GM12875 (cell line): ENCODE measurements at regions not wholly inside any gene's neighbourhood (a gene's known extent, or its start where the extent isn't known, plus 50 kb on each side); places are given as distances from the start of the nearest gene placed in this dataset.

Experiments used
- H3K4me3 ChIP-seq: one replicate; pipeline ENCODE4 v1.5.1; 2011; ENCODE audit warnings: low read depth, low read length, control low read depth
- TF ChIP-seq, protein P1 (sequence below): IDR thresholded peaks from 2 replicates; pipeline ENCODE4 v1.5.1; 2011; ENCODE audit warnings: low read depth, mild to moderate bottlenecking, control low read depth, inconsistent platforms, low read length, moderate library complexity, borderline replicate concordance; ENCODE audit not compliant: insufficient read depth

DNA sequence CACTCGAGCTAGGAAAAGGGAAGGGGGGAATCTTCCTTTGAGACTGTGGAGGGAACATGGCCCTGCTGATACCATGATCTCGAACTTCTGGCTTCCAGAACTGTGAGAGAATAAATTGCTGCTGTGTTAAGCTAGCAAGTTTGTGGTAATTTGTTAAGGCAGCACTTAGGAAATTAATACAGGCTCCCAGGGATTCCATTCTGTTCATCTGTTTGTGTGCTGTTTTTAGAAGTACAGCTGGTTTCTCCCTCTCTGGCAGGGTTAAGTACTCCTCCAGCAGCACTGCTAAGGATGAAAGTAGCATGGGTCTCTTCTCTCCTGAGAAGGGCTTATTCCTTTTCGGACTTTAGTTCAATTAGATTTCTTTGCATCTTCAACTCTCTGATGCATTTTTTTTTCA, 268.3 kb downstream of the HHIPL2 start:
- no peak overlapping the region for H3K4me3 ChIP-seq
- TF ChIP-seq, protein P1, sequence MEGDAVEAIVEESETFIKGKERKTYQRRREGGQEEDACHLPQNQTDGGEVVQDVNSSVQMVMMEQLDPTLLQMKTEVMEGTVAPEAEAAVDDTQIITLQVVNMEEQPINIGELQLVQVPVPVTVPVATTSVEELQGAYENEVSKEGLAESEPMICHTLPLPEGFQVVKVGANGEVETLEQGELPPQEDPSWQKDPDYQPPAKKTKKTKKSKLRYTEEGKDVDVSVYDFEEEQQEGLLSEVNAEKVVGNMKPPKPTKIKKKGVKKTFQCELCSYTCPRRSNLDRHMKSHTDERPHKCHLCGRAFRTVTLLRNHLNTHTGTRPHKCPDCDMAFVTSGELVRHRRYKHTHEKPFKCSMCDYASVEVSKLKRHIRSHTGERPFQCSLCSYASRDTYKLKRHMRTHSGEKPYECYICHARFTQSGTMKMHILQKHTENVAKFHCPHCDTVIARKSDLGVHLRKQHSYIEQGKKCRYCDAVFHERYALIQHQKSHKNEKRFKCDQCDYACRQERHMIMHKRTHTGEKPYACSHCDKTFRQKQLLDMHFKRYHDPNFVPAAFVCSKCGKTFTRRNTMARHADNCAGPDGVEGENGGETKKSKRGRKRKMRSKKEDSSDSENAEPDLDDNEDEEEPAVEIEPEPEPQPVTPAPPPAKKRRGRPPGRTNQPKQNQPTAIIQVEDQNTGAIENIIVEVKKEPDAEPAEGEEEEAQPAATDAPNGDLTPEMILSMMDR, result no peak

DNA sequence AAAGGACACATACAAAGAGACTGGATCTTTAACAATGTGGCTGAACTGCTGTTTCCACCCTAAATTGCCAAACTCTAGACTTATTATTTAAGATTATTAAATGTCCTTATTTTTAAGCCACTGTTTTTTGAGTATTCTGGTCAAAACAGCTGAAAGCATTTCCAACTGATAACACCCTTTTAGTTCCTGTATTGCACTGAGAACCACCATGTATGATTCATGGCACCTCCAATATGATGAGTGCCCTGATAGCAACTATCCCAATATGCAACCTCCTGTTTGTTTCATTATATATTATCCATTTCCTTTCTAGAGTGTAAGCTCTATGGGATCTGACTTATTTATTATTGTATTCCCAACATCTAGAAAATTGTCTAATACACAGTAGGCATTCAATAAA, 269.4 kb downstream of the HHIPL2 start:
- H3K4me3 ChIP-seq, result no peak overlapping the region
- TF ChIP-seq, protein P1, result no peak

DNA sequence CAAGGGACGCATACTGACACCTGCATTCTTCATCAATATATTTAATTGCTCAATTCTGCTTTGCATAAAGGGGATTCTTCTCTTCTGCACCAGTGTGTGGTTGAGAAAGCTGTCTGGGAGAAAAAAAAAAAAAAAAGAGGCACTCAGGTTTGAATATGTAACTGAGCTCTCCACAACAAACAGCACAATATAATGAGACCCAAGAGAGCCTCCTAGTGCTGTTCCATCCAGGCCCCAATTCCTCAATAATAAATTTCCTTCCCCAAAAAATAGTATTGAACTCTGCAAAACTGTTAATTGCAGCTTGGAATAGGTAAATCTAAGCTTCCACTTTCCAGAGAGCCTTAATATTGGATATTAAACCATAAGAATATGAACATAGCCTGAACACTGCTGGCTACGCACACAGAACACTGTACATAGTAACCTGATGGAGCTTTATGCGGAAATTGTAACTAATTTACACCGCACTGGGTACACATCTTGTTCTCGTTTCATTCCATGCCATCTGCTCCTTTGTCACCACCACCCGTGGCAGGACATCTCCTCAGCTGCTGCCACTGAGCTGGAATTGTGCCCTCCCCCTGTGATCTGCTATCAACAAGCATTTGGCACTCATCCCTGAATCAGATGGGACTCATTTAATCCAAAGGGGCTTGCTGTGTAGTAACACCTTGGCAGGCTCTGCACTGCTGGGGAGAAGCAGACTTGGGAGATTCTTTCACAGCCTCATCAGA, 272.0 kb downstream of the HHIPL2 start:
- no peak overlapping the region for H3K4me3 ChIP-seq

DNA sequence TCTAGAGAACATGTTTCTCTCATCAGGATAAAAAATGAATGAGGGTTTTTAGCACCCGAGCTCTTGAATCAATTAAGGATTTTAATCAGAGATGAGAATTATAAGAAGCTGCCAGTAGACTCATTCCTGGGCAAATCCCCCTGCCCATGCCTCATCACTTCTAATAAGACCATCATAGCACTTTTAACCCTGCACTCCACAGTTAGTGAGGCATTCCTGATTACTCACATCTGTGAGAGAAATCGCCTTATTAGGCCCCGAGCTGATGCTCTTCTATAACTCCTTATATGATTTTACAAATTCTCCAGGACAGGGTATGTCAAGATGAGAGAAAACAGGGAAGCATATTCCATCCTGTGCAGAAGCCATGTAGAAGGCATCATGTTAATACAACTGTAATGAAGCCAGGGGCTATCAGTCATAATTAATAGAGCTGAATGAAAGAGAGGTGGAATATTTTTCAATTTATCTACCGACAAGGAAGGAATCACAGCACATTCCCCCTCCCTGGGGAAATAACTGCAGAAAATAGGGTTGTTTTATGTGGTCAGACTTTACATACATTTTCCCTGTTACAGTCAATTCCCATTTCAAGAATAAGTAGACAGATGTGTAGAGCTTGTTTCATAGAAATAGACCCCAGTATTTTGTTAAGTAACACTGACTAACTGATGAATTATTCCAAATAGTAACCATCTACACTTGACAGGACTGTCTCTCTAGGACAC, 272.7 kb downstream of the HHIPL2 start:
- H3K4me3 ChIP-seq, result no peak overlapping the region
- TF ChIP-seq, protein P1, result no peak

More for the DNA sequence above, 272.0 kb downstream of the HHIPL2 start:
- TF ChIP-seq, protein P1, result no peak

DNA sequence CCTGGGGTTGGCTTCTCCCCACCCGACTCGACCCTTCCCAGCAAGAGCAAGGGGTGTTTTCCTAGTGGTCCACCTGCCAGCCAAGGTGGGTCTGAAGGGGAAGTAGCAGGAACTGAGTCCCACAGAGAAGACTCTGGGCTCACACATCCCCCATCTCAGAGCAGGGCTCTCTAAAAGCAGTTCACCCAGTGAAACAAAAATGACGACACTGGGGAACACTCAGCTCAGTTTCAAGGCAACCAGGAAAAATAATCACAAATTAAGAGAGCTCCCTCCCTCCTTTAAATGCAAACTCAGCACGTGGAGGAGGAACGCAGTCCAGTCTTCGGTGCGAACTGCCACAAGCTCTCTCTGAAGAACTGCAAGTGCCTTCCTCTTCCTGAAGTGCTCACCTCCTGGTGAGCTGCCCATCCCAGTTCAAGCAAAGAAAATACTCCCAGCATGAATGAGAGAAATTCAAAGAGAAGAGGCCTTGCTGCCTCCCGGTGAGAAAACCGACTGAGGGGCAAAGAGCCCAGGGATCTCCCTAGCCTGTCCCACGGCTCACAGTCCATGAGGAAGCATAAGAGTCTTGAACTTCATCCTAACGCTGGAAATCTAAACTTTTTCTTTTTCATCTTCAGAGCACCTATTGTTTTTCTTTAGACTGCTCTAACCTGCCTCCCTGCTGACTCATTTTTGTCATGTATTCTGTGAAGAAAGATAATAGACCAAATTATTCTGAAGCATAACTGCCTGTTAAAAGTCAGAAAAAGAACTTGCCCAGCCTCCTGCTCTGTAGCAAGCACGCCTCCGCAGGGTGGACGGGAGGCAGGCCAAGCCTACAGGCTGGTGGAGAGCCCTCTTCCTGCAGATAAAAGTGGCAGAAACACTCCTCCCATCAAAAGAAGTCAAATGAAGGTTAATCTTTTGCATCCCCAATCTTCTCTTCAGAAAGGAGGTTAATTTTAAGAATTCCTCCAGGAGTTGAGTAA, 281.4 kb downstream of the HHIPL2 start:
- TF ChIP-seq, protein P1, result no peak
- no peak overlapping the region for H3K4me3 ChIP-seq

DNA sequence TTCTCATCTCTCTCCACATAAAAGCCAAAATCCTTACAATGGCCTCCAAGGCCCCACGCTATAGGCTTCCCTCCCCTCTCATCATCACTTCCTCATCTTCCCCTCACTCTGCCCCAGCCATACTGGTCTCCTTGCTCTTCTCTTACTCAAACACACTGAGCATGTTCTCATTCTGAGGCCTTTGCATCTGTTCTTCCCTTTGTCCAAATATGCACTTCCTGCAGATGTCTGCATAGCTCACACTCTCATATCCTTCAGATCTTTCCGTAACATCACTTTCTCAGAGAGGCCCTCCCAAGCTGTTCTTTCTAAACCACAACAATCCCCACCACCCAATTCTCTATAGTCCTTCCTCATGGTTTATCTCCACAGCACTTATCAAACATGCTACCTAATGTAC, 284.1 kb downstream of the HHIPL2 start:
- no peak overlapping the region for H3K4me3 ChIP-seq

More for the DNA sequence above, 284.1 kb downstream of the HHIPL2 start:
- TF ChIP-seq, protein P1, result no peak
